ENCODE measurements at regions not wholly inside any gene's neighbourhood (a gene's known extent, or its start where the extent isn't known, plus 50 kb on each side); places are given as distances from the start of the nearest gene placed in this dataset.

DNA sequence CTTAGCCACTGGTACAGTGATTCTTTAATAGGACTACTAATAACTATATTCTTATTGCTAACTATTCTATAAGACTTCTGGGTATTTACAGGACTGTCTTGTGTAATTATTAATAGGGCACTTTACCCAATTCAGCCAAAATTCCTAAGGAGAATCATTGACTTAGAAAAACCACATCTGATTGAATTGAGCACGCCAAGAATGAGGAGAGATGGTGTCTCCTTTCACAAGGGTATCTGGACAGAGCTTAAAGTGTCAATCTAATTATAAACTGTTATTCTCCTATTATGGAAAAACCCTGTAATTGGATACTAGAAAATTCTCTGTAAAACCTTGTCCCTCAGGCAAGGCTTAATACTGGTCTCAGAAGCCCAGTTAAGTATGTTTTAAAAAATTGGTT, 111.1 kb upstream of the TLL1 start:
- TF ChIP-seq, protein P1, sequence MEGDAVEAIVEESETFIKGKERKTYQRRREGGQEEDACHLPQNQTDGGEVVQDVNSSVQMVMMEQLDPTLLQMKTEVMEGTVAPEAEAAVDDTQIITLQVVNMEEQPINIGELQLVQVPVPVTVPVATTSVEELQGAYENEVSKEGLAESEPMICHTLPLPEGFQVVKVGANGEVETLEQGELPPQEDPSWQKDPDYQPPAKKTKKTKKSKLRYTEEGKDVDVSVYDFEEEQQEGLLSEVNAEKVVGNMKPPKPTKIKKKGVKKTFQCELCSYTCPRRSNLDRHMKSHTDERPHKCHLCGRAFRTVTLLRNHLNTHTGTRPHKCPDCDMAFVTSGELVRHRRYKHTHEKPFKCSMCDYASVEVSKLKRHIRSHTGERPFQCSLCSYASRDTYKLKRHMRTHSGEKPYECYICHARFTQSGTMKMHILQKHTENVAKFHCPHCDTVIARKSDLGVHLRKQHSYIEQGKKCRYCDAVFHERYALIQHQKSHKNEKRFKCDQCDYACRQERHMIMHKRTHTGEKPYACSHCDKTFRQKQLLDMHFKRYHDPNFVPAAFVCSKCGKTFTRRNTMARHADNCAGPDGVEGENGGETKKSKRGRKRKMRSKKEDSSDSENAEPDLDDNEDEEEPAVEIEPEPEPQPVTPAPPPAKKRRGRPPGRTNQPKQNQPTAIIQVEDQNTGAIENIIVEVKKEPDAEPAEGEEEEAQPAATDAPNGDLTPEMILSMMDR (IDR thresholded peaks at IDR 0.05): no peak
- TF ChIP-seq, protein P2, sequence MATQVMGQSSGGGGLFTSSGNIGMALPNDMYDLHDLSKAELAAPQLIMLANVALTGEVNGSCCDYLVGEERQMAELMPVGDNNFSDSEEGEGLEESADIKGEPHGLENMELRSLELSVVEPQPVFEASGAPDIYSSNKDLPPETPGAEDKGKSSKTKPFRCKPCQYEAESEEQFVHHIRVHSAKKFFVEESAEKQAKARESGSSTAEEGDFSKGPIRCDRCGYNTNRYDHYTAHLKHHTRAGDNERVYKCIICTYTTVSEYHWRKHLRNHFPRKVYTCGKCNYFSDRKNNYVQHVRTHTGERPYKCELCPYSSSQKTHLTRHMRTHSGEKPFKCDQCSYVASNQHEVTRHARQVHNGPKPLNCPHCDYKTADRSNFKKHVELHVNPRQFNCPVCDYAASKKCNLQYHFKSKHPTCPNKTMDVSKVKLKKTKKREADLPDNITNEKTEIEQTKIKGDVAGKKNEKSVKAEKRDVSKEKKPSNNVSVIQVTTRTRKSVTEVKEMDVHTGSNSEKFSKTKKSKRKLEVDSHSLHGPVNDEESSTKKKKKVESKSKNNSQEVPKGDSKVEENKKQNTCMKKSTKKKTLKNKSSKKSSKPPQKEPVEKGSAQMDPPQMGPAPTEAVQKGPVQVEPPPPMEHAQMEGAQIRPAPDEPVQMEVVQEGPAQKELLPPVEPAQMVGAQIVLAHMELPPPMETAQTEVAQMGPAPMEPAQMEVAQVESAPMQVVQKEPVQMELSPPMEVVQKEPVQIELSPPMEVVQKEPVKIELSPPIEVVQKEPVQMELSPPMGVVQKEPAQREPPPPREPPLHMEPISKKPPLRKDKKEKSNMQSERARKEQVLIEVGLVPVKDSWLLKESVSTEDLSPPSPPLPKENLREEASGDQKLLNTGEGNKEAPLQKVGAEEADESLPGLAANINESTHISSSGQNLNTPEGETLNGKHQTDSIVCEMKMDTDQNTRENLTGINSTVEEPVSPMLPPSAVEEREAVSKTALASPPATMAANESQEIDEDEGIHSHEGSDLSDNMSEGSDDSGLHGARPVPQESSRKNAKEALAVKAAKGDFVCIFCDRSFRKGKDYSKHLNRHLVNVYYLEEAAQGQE (IDR thresholded peaks at IDR 0.05; ENCODE audit: insufficient read depth in 1 of 2, low read depth in 2 of 2, low read length in 1 of 2): no peak
